ENCODE measurements at regions not wholly inside any gene's neighbourhood (a gene's known extent, or its start where the extent isn't known, plus 50 kb on each side); places are given as distances from the start of the nearest gene placed in this dataset.

DNA sequence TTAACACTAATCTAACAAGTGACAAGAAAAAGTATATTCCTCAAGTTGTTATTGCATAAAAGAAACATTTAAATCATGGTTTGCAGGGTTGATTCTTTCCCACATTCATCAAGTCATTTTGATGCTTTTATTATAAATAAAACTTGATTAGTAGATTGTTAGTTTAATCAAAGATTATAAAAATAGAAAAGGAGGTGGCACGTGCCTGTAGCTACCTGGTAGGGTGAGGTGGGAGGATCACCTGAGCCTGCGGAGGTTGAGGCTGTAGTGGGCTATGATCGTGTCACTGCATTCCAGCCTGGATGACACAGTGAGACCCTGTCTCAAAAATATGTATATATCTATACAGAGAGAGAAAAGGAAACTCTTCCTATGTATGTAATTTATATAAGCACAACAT is 433.2 kb upstream of the RGS6 start:
- no peak overlapping the region for H3K4me3 ChIP-seq (replicated peaks; ENCODE audit: low read depth, low read length)
- no peak for DNase-seq (ENCODE audit: low read depth)
- TF ChIP-seq, protein P1, sequence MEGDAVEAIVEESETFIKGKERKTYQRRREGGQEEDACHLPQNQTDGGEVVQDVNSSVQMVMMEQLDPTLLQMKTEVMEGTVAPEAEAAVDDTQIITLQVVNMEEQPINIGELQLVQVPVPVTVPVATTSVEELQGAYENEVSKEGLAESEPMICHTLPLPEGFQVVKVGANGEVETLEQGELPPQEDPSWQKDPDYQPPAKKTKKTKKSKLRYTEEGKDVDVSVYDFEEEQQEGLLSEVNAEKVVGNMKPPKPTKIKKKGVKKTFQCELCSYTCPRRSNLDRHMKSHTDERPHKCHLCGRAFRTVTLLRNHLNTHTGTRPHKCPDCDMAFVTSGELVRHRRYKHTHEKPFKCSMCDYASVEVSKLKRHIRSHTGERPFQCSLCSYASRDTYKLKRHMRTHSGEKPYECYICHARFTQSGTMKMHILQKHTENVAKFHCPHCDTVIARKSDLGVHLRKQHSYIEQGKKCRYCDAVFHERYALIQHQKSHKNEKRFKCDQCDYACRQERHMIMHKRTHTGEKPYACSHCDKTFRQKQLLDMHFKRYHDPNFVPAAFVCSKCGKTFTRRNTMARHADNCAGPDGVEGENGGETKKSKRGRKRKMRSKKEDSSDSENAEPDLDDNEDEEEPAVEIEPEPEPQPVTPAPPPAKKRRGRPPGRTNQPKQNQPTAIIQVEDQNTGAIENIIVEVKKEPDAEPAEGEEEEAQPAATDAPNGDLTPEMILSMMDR (IDR thresholded peaks at IDR 0.05; ENCODE audit: low read length, missing control alignments), result no peak

DNA sequence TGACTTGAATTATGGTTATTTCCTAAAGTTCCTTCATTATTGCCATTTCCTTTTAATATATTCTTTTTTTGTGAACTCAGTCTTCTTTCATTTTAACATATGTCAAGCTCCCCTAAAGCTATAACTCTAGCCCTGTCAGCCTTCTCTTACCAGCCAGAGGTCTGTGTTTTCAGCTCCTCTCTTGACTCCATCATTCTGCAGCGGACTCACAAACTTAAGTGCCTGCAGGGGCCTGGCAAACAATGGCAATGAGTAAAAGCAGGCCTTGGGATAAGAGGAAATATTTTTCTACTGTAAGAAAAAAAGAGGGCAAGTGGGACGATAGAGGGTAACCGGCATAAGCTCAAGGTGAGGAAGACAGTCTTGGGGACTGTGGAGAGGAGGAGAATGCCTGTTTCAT is 424.5 kb upstream of the RGS6 start:
- no peak overlapping the region for H3K4me3 ChIP-seq (replicated peaks; ENCODE audit: low read depth, low read length)
- DNase-seq (ENCODE audit: low read depth), result no peak
- TF ChIP-seq, protein P1 (IDR thresholded peaks at IDR 0.05; ENCODE audit: low read length, missing control alignments), result no peak

DNA sequence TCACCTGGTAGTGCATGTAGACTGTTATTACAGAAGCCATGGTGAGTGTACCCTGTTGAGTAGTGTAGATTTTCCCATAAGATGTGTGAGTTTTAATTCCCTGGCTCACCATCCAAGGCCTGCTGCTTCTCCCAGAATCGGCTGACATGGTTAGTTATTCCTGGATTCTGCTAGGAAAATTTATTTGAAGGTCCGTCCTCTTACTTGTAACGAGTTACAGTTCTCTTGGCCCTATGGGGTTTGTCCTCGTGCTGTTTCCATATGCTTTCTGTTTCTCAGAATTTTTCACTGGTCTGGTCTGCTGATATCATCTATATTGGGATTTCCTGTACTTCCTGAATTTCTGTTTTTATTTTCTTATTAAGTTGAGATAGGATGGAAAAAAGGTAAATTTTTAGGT is 423.3 kb upstream of the RGS6 start:
- H3K4me3 ChIP-seq (replicated peaks; ENCODE audit: low read depth, low read length), result no peak overlapping the region
- no peak for DNase-seq (ENCODE audit: low read depth)
- TF ChIP-seq, protein P1 (IDR thresholded peaks at IDR 0.05; ENCODE audit: low read length, missing control alignments), result no peak

DNA sequence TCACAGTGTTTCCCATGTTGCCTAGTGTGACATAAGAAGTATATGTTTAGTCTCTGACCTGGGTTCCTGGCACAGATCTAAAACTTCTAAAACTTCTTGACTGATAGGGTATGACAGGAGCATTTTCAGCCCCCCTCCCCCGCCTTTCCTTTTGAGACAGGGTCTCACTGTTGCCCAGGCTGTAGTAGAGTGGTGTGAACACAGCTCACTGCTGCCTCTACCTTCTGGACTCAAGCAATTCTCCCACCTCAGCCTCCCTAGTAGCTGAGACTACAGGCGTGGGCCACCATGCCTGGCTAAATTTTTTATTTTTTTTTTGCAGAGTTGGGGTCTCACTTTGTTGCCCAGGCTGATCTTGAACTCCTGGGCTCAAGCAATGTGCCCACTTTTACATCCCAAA is 421.1 kb upstream of the RGS6 start:
- H3K4me3 ChIP-seq (replicated peaks; ENCODE audit: low read depth, low read length), result no peak overlapping the region
- TF ChIP-seq, protein P1 (IDR thresholded peaks at IDR 0.05; ENCODE audit: low read length, missing control alignments), result no peak
- no peak for DNase-seq (ENCODE audit: low read depth)

DNA sequence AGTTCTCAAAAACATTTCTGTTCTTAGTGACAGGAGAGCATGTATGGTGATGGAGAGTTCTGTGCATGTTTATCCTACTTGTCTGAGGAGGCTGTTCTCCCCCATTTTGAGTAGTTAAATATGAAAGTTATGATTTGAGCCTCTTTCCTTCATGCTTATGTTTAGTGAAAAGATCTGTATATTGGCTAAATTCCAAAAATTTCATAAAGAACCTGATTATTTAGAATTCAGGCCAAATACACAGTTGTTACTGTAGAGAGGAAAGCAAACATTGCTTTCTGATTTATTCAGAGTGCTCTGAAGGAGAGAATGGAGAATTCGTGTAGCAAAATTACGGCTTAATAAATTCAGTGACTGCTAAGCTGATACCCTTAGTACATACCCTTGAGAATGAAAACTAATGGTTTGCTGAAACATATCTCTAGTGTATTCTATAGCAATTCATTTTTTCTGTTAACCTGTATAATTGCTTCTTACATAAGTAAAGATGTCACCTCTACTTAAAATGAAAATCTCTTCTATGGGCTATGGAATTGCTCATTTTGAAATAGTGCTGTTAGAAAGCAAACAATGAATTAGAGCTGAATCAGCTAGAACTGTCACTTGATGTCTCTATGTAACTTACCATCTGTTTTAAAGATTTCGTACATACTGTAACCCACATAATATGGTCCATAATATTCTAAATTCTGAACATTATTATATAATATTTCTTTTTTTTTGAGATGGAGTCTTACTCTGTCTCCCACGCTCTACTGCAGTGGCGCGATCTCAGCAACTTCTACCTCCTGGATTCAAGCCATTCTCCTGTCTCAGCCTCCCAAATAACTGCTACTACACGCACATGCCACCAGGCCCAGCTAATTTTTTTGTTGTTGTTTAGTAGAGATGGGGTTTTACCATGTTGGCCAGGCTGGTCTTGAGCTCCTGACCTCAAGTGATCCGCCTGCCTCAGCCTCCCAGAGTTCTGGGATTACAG is 417.0 kb upstream of the RGS6 start:
- no peak for DNase-seq (ENCODE audit: low read depth)
- no peak overlapping the region for H3K4me3 ChIP-seq (replicated peaks; ENCODE audit: low read depth, low read length)
- TF ChIP-seq, protein P1 (IDR thresholded peaks at IDR 0.05; ENCODE audit: low read length, missing control alignments), result no peak

DNA sequence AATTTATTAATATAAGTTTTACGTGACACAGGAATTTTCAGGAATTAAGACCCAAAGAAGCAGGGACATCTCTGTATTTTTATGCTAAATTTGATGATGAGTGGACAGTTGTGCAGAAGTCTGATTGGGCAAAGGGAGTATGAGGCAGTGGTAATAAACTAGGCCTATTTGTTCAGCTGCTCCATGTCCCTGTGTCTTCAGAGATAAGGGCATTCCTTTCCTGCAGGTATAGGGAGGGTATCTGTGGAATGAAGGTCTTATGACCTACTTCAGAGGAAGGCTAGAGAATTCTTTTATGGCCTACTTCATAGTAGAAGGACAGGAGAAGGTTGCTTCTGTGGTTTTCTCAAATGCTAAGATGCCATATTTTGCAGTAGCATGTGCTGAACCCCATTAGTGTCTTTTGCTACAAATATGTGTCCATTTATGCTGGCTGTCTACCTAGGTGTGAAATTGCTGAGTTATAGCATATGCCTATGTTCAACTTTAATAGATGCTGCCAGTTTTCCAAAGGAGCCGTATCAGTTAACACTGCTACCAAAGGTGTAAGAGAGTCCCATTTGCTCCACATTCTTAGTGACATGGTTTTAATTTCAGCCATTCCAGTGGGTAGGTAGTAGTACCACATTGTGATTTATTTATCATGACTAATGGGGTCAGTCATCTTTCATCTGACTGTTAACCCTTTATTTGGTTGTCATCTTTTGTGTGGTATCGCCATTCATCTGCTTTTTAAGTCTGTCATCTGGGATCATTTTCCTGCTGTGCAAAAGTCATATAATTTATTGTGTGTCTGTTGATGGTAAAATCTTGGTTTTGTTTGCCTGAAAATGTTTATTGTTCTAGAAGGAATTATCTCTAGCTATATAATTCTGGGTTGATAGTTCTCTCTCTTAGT is 410.7 kb upstream of the RGS6 start:
- DNase-seq (ENCODE audit: low read depth), result no peak
- TF ChIP-seq, protein P1 (IDR thresholded peaks at IDR 0.05; ENCODE audit: low read length, missing control alignments), result no peak
- H3K4me3 ChIP-seq (replicated peaks; ENCODE audit: low read depth, low read length), result no peak overlapping the region

All from fibroblast of pulmonary artery (primary cell).